BJ (cell line): ENCODE measurements at regions not wholly inside any gene's neighbourhood (a gene's known extent, or its start where the extent isn't known, plus 50 kb on each side); places are given as distances from the start of the nearest gene placed in this dataset.

Source experiments
- CTCF ChIA-PET: fragments of 350-600 bp; formaldehyde crosslinking; extraction: SDS; loops from one replicate; lab custom pipeline; 2021; ENCODE audit warnings: antibody characterized with exemption, inconsistent platforms; lab: Yijun Ruan, JAX
- POLR2A ChIA-PET: fragments of 300-600 bp; sonication (Branson Sonifier 250); formaldehyde crosslinking; extraction: SDS; loops from one replicate; lab custom pipeline; 2021; ENCODE audit warnings: antibody characterized with exemption; lab: Charles Lee
- DNase-seq: peaks from one replicate; pipeline ENCODE4 v3.0.0-alpha.2; 2011; ENCODE audit warnings: low read depth
- H3K27me3 ChIP-seq: 2 replicates; pipeline ENCODE4 v1.6.0; 2011; ENCODE audit warnings: low read length; ENCODE audit not compliant: control insufficient read depth, insufficient read depth
- H3K36me3 ChIP-seq: 2 replicates; pipeline ENCODE4 v1.5.1; 2011; ENCODE audit warnings: low read length; ENCODE audit not compliant: control insufficient read depth, insufficient read depth
- H3K4me3 ChIP-seq: 2 replicates; pipeline ENCODE4 v1.5.1; 2011; ENCODE audit warnings: low read depth, mild to moderate bottlenecking, control low read depth, low read length
- TF ChIP-seq, protein P1 (sequence below): IDR thresholded peaks from 2 replicates; pipeline ENCODE4 v1.5.1; 2011; ENCODE audit warnings: low read depth, mild to moderate bottlenecking, control low read depth, inconsistent platforms, low read length, moderate library complexity; ENCODE audit not compliant: insufficient read depth

DNA sequence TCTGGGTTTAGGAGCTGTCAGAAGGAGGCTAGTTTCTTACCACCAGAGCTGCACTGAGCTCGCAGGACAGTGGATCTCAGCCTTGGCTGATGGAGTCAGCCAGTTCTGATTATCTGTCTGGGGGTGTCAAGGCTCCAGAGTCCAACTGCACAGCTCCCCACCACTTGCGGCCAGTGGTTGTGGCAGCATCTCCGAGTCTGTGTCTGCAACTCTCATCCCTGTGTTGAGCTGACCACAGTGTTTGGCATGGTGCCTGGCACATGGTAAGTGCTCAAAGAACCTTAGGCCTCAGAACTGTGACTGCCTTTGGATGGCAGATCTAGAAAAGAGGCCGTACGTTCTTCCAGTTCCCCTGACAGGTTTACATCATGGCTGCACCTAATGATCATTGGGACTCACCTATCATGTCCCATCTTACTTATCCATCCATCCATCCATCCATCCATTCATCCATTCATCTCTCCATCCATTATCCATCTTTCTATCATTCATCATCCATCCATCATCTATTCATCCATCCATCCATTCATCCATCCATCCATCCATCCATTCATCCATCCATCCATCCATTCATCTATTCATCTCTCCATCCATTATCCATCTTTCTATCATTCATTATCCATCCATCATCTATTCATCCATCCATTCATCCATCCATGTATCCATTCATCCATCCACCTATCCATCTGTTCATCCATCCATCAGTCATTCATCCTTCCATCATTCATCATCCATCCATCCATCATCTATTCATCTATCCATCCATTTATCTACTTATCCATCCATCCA, 114.5 kb downstream of the CRYAA start:
- Histone ChIP-seq H3K4me3 (no peak overlapping the region), H3K27me3 (peaks cover 5% of the 10 kb centered on the region), H3K36me3 (no peaks in the 10 kb centered on the region)
- CTCF ChIA-PET = no interaction called here
- POLR2A ChIA-PET = no interaction called here
- TF ChIP-seq, protein P1, sequence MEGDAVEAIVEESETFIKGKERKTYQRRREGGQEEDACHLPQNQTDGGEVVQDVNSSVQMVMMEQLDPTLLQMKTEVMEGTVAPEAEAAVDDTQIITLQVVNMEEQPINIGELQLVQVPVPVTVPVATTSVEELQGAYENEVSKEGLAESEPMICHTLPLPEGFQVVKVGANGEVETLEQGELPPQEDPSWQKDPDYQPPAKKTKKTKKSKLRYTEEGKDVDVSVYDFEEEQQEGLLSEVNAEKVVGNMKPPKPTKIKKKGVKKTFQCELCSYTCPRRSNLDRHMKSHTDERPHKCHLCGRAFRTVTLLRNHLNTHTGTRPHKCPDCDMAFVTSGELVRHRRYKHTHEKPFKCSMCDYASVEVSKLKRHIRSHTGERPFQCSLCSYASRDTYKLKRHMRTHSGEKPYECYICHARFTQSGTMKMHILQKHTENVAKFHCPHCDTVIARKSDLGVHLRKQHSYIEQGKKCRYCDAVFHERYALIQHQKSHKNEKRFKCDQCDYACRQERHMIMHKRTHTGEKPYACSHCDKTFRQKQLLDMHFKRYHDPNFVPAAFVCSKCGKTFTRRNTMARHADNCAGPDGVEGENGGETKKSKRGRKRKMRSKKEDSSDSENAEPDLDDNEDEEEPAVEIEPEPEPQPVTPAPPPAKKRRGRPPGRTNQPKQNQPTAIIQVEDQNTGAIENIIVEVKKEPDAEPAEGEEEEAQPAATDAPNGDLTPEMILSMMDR = no peak
- no peak for DNase-seq

GRCh38 chr21:43282358-43283120, 113.7 kb downstream of the CRYAA start:
- ChIA-PET CTCF (no interaction called here), POLR2A (no interaction called here)
- TF ChIP-seq, protein P1 = no peak

GRCh38 chr21:43281661-43282357, 113.0 kb downstream of the CRYAA start:
- H3K36me3 ChIP-seq = no peaks in the 10 kb centered on the region

More at GRCh38 chr21:43282358-43283120, 113.7 kb downstream of the CRYAA start:
- Histone ChIP-seq H3K4me3 (no peak overlapping the region), H3K27me3 (peaks cover 10% of the 10 kb centered on the region), H3K36me3 (no peaks in the 10 kb centered on the region)
- DNase-seq = no peak

DNA sequence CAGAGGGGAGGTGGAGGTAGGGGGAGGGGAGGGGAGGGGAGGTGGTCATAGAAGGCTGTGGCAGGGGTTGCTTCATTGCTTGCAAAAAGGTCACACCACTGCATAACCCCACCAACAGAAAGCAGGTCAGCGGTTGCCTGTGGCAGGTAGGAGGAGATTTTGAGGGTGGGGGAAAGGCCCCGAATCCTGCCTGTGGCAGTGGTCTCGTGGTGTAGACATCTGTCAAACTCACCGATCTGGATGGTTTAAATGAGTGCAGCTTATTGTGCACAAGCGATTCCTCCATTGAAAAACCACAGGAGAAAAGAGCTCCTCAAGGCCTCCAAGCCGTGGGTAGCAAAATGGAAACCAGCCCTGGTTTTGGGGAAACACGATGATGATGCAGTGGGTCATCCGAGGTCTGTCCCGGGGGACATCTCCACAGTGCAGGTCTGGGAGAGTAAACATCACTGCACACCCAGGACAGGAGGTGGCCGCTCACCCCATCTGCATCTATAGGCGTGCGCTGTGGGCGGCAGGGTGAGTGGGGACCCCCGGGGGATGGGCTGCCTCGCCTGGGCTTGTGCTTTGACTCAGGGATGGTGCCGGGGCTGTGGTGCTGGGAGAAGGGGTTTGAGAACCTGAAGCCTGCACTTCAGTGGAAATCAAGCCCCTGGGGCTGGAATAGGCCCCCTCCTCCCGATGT, 112.3 kb downstream of the CRYAA start:
- Histone ChIP-seq H3K4me3 (no peak overlapping the region), H3K36me3 (no peaks in the 10 kb centered on the region), H3K27me3 (peaks cover 6% of the 10 kb centered on the region)
- ChIA-PET CTCF (no interaction called here), POLR2A (no interaction called here)
- no peak for DNase-seq
- TF ChIP-seq, protein P1 = no peak

More at GRCh38 chr21:43281661-43282357, 113.0 kb downstream of the CRYAA start:
- Histone ChIP-seq H3K27me3 (peaks cover 8% of the 10 kb centered on the region), H3K4me3 (no peak overlapping the region)
- no peak for DNase-seq
- TF ChIP-seq, protein P1 = no peak
- ChIA-PET CTCF (no interaction called here), POLR2A (no interaction called here)
